ENCODE measurements at regions not wholly inside any gene's neighbourhood (a gene's known extent, or its start where the extent isn't known, plus 50 kb on each side); places are given as distances from the start of the nearest gene placed in this dataset.

- TF ChIP-seq CTCF (IDR thresholded peaks at IDR 0.05; ENCODE audit: low read depth, low read length): no peak
- Histone ChIP-seq H3K9me3 (no peaks in the 10 kb centered on the region), H3K4me1 (no peaks in the 10 kb centered on the region), H3K4me3 (ENCODE audit: low read depth, low read length) (no peak overlapping the region), H3K27me3 (no peaks in the 10 kb centered on the region), H3K36me3 (no peaks in the 10 kb centered on the region)
- no peak for DNase-seq
Observed at GRCh38 chr1:34346128-34346527, 169.4 kb downstream of the C1orf94 start.

- Histone ChIP-seq H3K4me1 (no peaks in the 10 kb centered on the region), H3K4me3 (ENCODE audit: low read depth, low read length) (no peak overlapping the region), H3K27me3 (no peaks in the 10 kb centered on the region), H3K9me3 (no peaks in the 10 kb centered on the region), H3K36me3 (no peaks in the 10 kb centered on the region)
- TF ChIP-seq CTCF (IDR thresholded peaks at IDR 0.05; ENCODE audit: low read depth, low read length): no peak
- DNase-seq: no peak
Observed at GRCh38 chr1:34353409-34353808, 176.7 kb downstream of the C1orf94 start.

GRCh38 chr1:34354367-34354766 lies 177.7 kb downstream of the C1orf94 start:
- Histone ChIP-seq H3K4me1 (no peaks in the 10 kb centered on the region), H3K9me3 (no peaks in the 10 kb centered on the region), H3K27me3 (no peaks in the 10 kb centered on the region), H3K36me3 (no peaks in the 10 kb centered on the region), H3K4me3 (ENCODE audit: low read depth, low read length) (no peak overlapping the region)
- DNase-seq: no peak
- no peak for TF ChIP-seq CTCF (IDR thresholded peaks at IDR 0.05; ENCODE audit: low read depth, low read length)

GRCh38 chr1:34356853-34357252 lies 180.1 kb downstream of the C1orf94 start:
- TF ChIP-seq CTCF (IDR thresholded peaks at IDR 0.05; ENCODE audit: low read depth, low read length): no peak
- Histone ChIP-seq H3K36me3 (no peaks in the 10 kb centered on the region), H3K4me3 (ENCODE audit: low read depth, low read length) (no peak overlapping the region), H3K27me3 (no peaks in the 10 kb centered on the region), H3K4me1 (no peaks in the 10 kb centered on the region), H3K9me3 (no peaks in the 10 kb centered on the region)
- DNase-seq: no peak

GRCh38 chr1:34358636-34359035 lies 181.9 kb downstream of the C1orf94 start:
- no peaks in the 10 kb centered on the region for H3K27me3 ChIP-seq
- no peaks in the 10 kb centered on the region for H3K36me3 ChIP-seq
- no peak for TF ChIP-seq CTCF (IDR thresholded peaks at IDR 0.05; ENCODE audit: low read depth, low read length)
- H3K4me1 ChIP-seq: no peaks in the 10 kb centered on the region
- no peaks in the 10 kb centered on the region for H3K9me3 ChIP-seq
- no peak for DNase-seq
- no peak overlapping the region for H3K4me3 ChIP-seq (ENCODE audit: low read depth, low read length)

GRCh38 chr1:34359411-34359810 lies 182.7 kb downstream of the C1orf94 start:
- Histone ChIP-seq H3K4me3 (ENCODE audit: low read depth, low read length) (no peak overlapping the region), H3K9me3 (no peaks in the 10 kb centered on the region), H3K27me3 (no peaks in the 10 kb centered on the region), H3K36me3 (no peaks in the 10 kb centered on the region), H3K4me1 (no peaks in the 10 kb centered on the region)
- DNase-seq: no peak
- no peak for TF ChIP-seq CTCF (IDR thresholded peaks at IDR 0.05; ENCODE audit: low read depth, low read length)

All from BE2C (cell line).